ENCODE measurements at regions not wholly inside any gene's neighbourhood (a gene's known extent, or its start where the extent isn't known, plus 50 kb on each side); places are given as distances from the start of the nearest gene placed in this dataset.

DNA sequence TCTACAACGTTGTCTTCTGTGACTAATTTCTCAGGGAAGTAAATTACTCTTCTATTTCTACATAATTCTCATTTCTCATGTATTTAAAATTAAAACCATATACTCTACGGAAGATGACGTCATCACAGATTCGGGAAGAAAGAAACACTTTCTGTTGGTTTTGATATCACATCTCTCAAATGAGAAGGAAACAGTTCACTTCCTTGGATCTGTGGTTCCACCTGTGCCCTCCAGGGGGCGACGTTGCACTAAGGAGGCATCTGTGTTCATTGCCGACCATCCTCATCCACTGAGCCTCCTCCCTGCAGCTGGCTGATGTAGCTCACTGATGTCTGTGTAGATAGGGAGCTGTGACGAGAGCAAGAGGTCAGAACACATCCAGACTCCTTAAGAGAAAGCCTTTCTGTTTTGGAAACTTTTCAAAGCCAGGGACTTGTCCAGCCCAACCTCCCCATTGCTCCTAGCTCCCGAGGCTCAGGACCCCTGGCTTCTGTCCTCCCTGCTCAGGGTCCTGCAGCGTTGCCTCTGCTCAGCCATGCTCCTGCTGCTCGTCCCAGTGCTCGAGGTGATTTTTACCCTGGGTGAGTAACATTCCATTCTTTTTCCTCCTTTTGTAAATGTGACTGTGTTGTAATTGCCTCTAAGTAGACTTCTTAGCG is 172.7 kb upstream of the OR4E1 start:
- DNase-seq: peak; percentile 34 to 35
- intact Hi-C loops (cut with DNase I): no loop called here
- Histone ChIP-seq H3K4me1 (no peaks in the 10 kb centered on the region), H3K36me3 (no peaks in the 10 kb centered on the region), H3K27me3 (no peaks in the 10 kb centered on the region), H3K27ac (no peak overlapping the region), H3K9me3 (no peaks in the 10 kb centered on the region), H3K4me3 (replicated peaks in 1 of 3) (no peak overlapping the region)
- WGBS, 2 donors: 18 to 22% methylated on average over 13 of the region's 13 CpGs
- no peak for TF ChIP-seq POLR2A (IDR thresholded peaks at IDR 0.05)
- TF ChIP-seq, protein P1, sequence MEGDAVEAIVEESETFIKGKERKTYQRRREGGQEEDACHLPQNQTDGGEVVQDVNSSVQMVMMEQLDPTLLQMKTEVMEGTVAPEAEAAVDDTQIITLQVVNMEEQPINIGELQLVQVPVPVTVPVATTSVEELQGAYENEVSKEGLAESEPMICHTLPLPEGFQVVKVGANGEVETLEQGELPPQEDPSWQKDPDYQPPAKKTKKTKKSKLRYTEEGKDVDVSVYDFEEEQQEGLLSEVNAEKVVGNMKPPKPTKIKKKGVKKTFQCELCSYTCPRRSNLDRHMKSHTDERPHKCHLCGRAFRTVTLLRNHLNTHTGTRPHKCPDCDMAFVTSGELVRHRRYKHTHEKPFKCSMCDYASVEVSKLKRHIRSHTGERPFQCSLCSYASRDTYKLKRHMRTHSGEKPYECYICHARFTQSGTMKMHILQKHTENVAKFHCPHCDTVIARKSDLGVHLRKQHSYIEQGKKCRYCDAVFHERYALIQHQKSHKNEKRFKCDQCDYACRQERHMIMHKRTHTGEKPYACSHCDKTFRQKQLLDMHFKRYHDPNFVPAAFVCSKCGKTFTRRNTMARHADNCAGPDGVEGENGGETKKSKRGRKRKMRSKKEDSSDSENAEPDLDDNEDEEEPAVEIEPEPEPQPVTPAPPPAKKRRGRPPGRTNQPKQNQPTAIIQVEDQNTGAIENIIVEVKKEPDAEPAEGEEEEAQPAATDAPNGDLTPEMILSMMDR (IDR thresholded peaks at IDR 0.05): peak in 5 of 6 experiments; percentile 7 to 50 (median 22)

- no peak for DNase-seq
- H3K4me1 ChIP-seq: no peaks in the 10 kb centered on the region
- WGBS, 2 donors: 8 to 17% methylated on average over 4 of the region's 4 CpGs
- TF ChIP-seq, protein P1 (IDR thresholded peaks at IDR 0.05): no peak
- TF ChIP-seq POLR2A (IDR thresholded peaks at IDR 0.05): no peak
- intact Hi-C loops (cut with DNase I): no loop called here
- H3K27ac ChIP-seq: no peak overlapping the region
- no peaks in the 10 kb centered on the region for H3K36me3 ChIP-seq
- no peaks in the 10 kb centered on the region for H3K9me3 ChIP-seq
- H3K4me3 ChIP-seq (replicated peaks in 1 of 3): no peak overlapping the region
- no peaks in the 10 kb centered on the region for H3K27me3 ChIP-seq
These were observed 167.1 kb upstream of the OR4E1 start for GRCh38 chr14:21840765-21841164.

DNA sequence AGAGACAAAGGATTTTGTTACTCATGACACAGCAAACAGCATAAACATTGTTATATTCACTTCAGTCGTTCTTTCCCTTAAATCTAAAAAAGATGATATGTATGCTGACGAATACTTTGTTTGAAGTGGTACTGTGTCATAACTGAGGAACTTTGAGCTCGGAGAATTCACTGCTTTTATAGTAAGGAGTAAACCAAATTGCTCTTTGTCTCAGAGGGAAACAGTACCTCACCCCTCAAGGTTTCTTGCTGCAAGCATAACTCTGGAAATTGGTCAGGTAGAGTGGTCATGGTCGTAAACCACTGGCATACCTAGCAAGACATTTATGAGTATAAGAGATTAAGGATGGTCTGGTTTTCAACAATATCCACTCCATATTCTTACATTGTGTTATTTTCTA is 160.2 kb upstream of the OR4E1 start:
- DNase-seq: no peak
- H3K9me3 ChIP-seq: no peaks in the 10 kb centered on the region
- no peaks in the 10 kb centered on the region for H3K36me3 ChIP-seq
- 62 to 81% methylated on average over 4 of the region's 4 CpGs for WGBS, 2 donors
- H3K27me3 ChIP-seq: no peaks in the 10 kb centered on the region
- no peaks in the 10 kb centered on the region for H3K4me1 ChIP-seq
- intact Hi-C loops (cut with DNase I): no loop called here
- no peak overlapping the region for H3K27ac ChIP-seq
- no peak overlapping the region for H3K4me3 ChIP-seq (replicated peaks in 1 of 3)
- TF ChIP-seq POLR2A (IDR thresholded peaks at IDR 0.05): no peak
- TF ChIP-seq, protein P1 (IDR thresholded peaks at IDR 0.05): no peak

DNA sequence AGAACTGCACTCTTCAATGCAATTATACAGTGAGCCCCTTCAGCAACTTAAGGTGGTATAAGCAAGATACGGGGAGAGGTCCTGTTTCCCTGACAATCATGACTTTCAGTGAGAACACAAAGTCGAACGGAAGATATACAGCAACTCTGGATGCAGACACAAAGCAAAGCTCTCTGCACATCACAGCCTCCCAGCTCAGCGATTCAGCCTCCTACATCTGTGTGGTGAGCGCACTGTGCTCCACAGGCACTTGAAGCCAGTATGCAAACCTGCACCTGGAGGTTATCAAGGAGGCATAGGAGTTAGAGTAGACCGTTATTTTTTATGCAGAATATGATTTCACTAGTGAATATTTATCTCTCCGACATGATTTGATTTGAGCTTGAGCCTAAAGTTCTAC is 152.2 kb upstream of the OR4E1 start:
- TF ChIP-seq, protein P1 (IDR thresholded peaks at IDR 0.05): no peak
- TF ChIP-seq POLR2A (IDR thresholded peaks at IDR 0.05): no peak
- Histone ChIP-seq H3K27me3 (no peaks in the 10 kb centered on the region), H3K36me3 (no peaks in the 10 kb centered on the region), H3K4me3 (replicated peaks in 1 of 3) (no peak overlapping the region), H3K27ac (no peak overlapping the region), H3K9me3 (no peaks in the 10 kb centered on the region), H3K4me1 (no peaks in the 10 kb centered on the region)
- intact Hi-C loops (cut with DNase I): no loop called here
- no peak for DNase-seq
- WGBS, 2 donors: 74% methylated on average over 7 of the region's 7 CpGs

- DNase-seq: no peak
- TF ChIP-seq POLR2A (IDR thresholded peaks at IDR 0.05): no peak
- TF ChIP-seq, protein P1 (IDR thresholded peaks at IDR 0.05): peak in 1 of 6 experiments; percentile 27
- intact Hi-C loops (cut with DNase I): no loop called here
- Histone ChIP-seq H3K27ac (no peak overlapping the region), H3K4me3 (replicated peaks in 1 of 3) (no peak overlapping the region), H3K36me3 (no peaks in the 10 kb centered on the region), H3K27me3 (no peaks in the 10 kb centered on the region), H3K9me3 (no peaks in the 10 kb centered on the region), H3K4me1 (no peaks in the 10 kb centered on the region)
- WGBS, 2 donors: 6 to 15% methylated on average over 4 of the region's 4 CpGs
These were observed 151.6 kb upstream of the OR4E1 start for GRCh38 chr14:21825149-21825743.
